ENCODE measurements at regions not wholly inside any gene's neighbourhood (a gene's known extent, or its start where the extent isn't known, plus 50 kb on each side); places are given as distances from the start of the nearest gene placed in this dataset.
A peak's percentile ranks its signal among the peaks of the same experiment; 100 is the strongest.

- Mint-ChIP-seq H3K27me3 (ENCODE audit: unreplicated experiment) (peaks cover 40% of the 10 kb centered on the region), H3K9me3 (ENCODE audit: unreplicated experiment) (no peaks in the 10 kb centered on the region), H3K4me3 (ENCODE audit: unreplicated experiment) (no peak overlapping the region), H3K36me3 (ENCODE audit: unreplicated experiment) (no peaks in the 10 kb centered on the region), H3K27ac (ENCODE audit: unreplicated experiment) (no peak overlapping the region), H3K4me1 (ENCODE audit: unreplicated experiment) (no peaks in the 10 kb centered on the region)
- TF ChIP-seq CTCF (IDR thresholded peaks at IDR 0.05), result no peak
- DNase-seq (ENCODE audit: extremely low spot score, unreplicated experiment), result no peak
Measured at GRCh38 chr3:71931922-71932321, 147.0 kb upstream of the PROK2 start.

- H3K4me1 Mint-ChIP-seq (ENCODE audit: unreplicated experiment), result no peaks in the 10 kb centered on the region
- no peak for DNase-seq (ENCODE audit: extremely low spot score, unreplicated experiment)
- H3K27ac Mint-ChIP-seq (ENCODE audit: unreplicated experiment), result no peak overlapping the region
- H3K9me3 Mint-ChIP-seq (ENCODE audit: unreplicated experiment), result no peaks in the 10 kb centered on the region
- peak; percentile 40 for TF ChIP-seq CTCF (IDR thresholded peaks at IDR 0.05)
- H3K27me3 Mint-ChIP-seq (ENCODE audit: unreplicated experiment), result peaks cover 41% of the 10 kb centered on the region
- H3K36me3 Mint-ChIP-seq (ENCODE audit: unreplicated experiment), result no peaks in the 10 kb centered on the region
- no peak overlapping the region for H3K4me3 Mint-ChIP-seq (ENCODE audit: unreplicated experiment)
Measured at GRCh38 chr3:71930056-71930991, 145.4 kb upstream of the PROK2 start.

DNA sequence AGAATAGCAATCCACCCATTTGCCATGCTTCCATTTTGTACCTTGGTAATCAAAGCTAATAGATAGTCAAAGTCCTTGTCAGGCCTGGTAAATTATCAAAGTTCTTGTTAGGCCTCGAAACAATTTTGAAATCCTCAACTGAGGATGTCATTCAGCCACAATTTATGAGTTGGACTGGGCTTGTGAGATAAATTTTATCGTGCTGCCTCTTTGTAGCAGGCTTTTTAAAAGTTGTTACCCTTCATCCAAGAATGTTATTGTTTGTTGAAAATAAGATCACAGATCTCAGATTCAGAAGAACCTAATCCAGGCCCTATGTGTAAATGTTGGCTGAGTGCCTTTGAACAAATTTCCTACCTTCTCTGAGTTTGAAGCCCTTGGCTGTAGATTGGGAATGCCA is 143.3 kb upstream of the PROK2 start:
- no peaks in the 10 kb centered on the region for H3K4me1 Mint-ChIP-seq (ENCODE audit: unreplicated experiment)
- H3K9me3 Mint-ChIP-seq (ENCODE audit: unreplicated experiment), result no peaks in the 10 kb centered on the region
- H3K36me3 Mint-ChIP-seq (ENCODE audit: unreplicated experiment), result no peaks in the 10 kb centered on the region
- DNase-seq (ENCODE audit: extremely low spot score, unreplicated experiment), result no peak
- peaks cover 43% of the 10 kb centered on the region for H3K27me3 Mint-ChIP-seq (ENCODE audit: unreplicated experiment)
- TF ChIP-seq CTCF (IDR thresholded peaks at IDR 0.05), result no peak
- H3K4me3 Mint-ChIP-seq (ENCODE audit: unreplicated experiment), result no peak overlapping the region
- no peak overlapping the region for H3K27ac Mint-ChIP-seq (ENCODE audit: unreplicated experiment)

- Mint-ChIP-seq H3K4me3 (ENCODE audit: unreplicated experiment) (no peak overlapping the region), H3K4me1 (ENCODE audit: unreplicated experiment) (no peaks in the 10 kb centered on the region)
Measured at GRCh38 chr3:71927505-71928066, 142.6 kb upstream of the PROK2 start.

More at GRCh38 chr3:71927505-71928066, 142.6 kb upstream of the PROK2 start:
- Mint-ChIP-seq H3K36me3 (ENCODE audit: unreplicated experiment) (no peaks in the 10 kb centered on the region), H3K27me3 (ENCODE audit: unreplicated experiment) (peaks cover 44% of the 10 kb centered on the region), H3K9me3 (ENCODE audit: unreplicated experiment) (no peaks in the 10 kb centered on the region), H3K27ac (ENCODE audit: unreplicated experiment) (no peak overlapping the region)
- no peak for TF ChIP-seq CTCF (IDR thresholded peaks at IDR 0.05)
- DNase-seq (ENCODE audit: extremely low spot score, unreplicated experiment), result no peak

Data from osteocyte (in vitro differentiated cells).